K562 (cell line): ENCODE measurements at regions not wholly inside any gene's neighbourhood (a gene's known extent, or its start where the extent isn't known, plus 50 kb on each side); places are given as distances from the start of the nearest gene placed in this dataset.

Source experiments
- ATAC-seq: fragments of 200-7000 bp; cut with Tn5 transposase; 3 replicates; pipeline ENCODE4 v1.9.1; 2020; ENCODE audit warnings: moderate library complexity
- BruUV-seq: library from RNA; stranded (reverse); fragments of 400-500 nt; replicated peaks from 2 replicates; lab custom pipeline; 2021; lab: Mats Ljungman, UMichigan
- CTCF ChIA-PET: fragments of 300-600 bp; formaldehyde crosslinking; extraction: SDS; loops from one replicate; lab custom pipeline; 2021; ENCODE audit warnings: low intra/inter-chr PET ratio; lab: Yijun Ruan, JAX
- POLR2A ChIA-PET: fragments of 300-600, 350-650 bp; sonication (Branson Sonifier 250); formaldehyde crosslinking; extraction: SDS; loops from one replicate; lab custom pipeline; 2021; ENCODE audit warnings: antibody characterized with exemption, inconsistent platforms; lab: Yijun Ruan, JAX
- DNase-seq, 4 experiments: peaks; one replicate each; pipeline versions ENCODE4 v3.0.0 to v3.0.0-alpha.2; 2011 to 2018; ENCODE audit warnings: low spot score in 3 of 4, mixed read lengths in 3 of 4; ENCODE audit errors: extremely low read depth in 1 of 4
- FAIRE-seq: peaks from 2 replicates; lab custom pipeline; 2011; peaks lifted over from hg19 to GRCh38; lab: Jason Lieb, UNC
- H2AFZ ChIP-seq: 2 replicates; pipeline ENCODE4 v1.6.0; 2011; ENCODE audit warnings: low read depth, low read length, control low read depth, inconsistent platforms
- H3K27ac ChIP-seq: fragments of 200-600 bp; 3 replicates; pipeline ENCODE4 v1.8.0; 2011; ENCODE audit warnings: low read depth, mild to moderate bottlenecking, control low read depth, inconsistent platforms, low read length, moderate library complexity, mixed read lengths; ENCODE audit errors: extremely low read depth
- H3K27me3 ChIP-seq, 2 experiments: fragments of 300-600 bp in 1 of 2; 2 replicates in 1 of 2; 3 replicates in 1 of 2; pipeline versions ENCODE4 v1.6.0 to v1.8.0; 2011; ENCODE audit warnings: inconsistent platforms in 2 of 2, low read length in 2 of 2, mild to moderate bottlenecking in 1 of 2, mixed read lengths in 1 of 2, moderate library complexity in 1 of 2; ENCODE audit not compliant: control insufficient read depth in 2 of 2, insufficient read depth in 2 of 2
- H3K36me3 ChIP-seq: fragments of 300-600 bp; 3 replicates; pipeline ENCODE4 v1.8.0; 2011; ENCODE audit warnings: mild to moderate bottlenecking, low read length, inconsistent platforms; ENCODE audit not compliant: control insufficient read depth, insufficient read depth
- H3K4me1 ChIP-seq, 2 experiments: fragments of 200-600 bp in 1 of 2; replicated peaks in 1 of 2; 2 replicates in 1 of 2; 3 replicates in 1 of 2; pipeline versions ENCODE4 v1.5.1 to v1.8.0; 2011; ENCODE audit warnings: inconsistent platforms in 2 of 2, low read length in 2 of 2, mild to moderate bottlenecking in 1 of 2, mixed read lengths in 1 of 2, moderate library complexity in 1 of 2; ENCODE audit not compliant: control insufficient read depth in 2 of 2, insufficient read depth in 2 of 2
- H3K4me2 ChIP-seq: 2 replicates; pipeline ENCODE4 v1.6.1; 2011; ENCODE audit warnings: low read length, control low read depth, inconsistent platforms, mixed read lengths; ENCODE audit not compliant: insufficient read depth
- H3K4me3 ChIP-seq: fragments of 200-600 bp; sonication (generic), shearing (Covaris generic); 2 replicates; pipeline ENCODE4 v1.5.1; 2016; ENCODE audit warnings: control low read depth, inconsistent platforms
- H3K79me2 ChIP-seq: fragments of 200-600 bp; 3 replicates; pipeline ENCODE4 v1.8.0; 2011; ENCODE audit warnings: low read length, inconsistent platforms; ENCODE audit not compliant: control insufficient read depth, insufficient read depth
- H3K9ac ChIP-seq, 2 experiments: 2 replicates each; pipeline versions ENCODE4 v1.6.0 to v1.6.1; 2011; ENCODE audit warnings: low read depth in 2 of 2, low read length in 2 of 2, control low read depth in 1 of 2, inconsistent platforms in 1 of 2, mild to moderate bottlenecking in 1 of 2, mixed read lengths in 1 of 2; ENCODE audit not compliant: insufficient read depth in 1 of 2
- H3K9me1 ChIP-seq: one replicate; pipeline ENCODE4 v1.6.0; 2011; ENCODE audit warnings: inconsistent platforms, mild to moderate bottlenecking, low read length, moderate library complexity; ENCODE audit not compliant: control insufficient read depth, insufficient read depth
- H3K9me3 ChIP-seq: replicated peaks from 2 replicates; pipeline ENCODE4 v1.5.1; 2011; ENCODE audit warnings: low read depth, low read length, inconsistent platforms; ENCODE audit not compliant: control insufficient read depth, insufficient read depth
- H4K20me1 ChIP-seq: replicated peaks from 2 replicates; pipeline ENCODE4 v1.6.1; 2011; ENCODE audit warnings: low read length, inconsistent platforms, mixed read lengths; ENCODE audit not compliant: control insufficient read depth, insufficient read depth
- ARID2 ChIP-seq: fragments of 450-650 bp; IDR thresholded peaks from 2 replicates; pipeline ENCODE4 v1.6.1; 2017; ENCODE audit warnings: antibody characterized with exemption, mild to moderate bottlenecking
- BRF2 ChIP-seq: IDR thresholded peaks from 3 replicates; pipeline ENCODE4 v1.6.1; 2011; ENCODE audit warnings: borderline replicate concordance, mild to moderate bottlenecking; ENCODE audit not compliant: insufficient read length, insufficient read depth
- DIDO1 ChIP-seq: fragments of 450-650 bp; IDR thresholded peaks from 2 replicates; pipeline ENCODE4 v1.6.1; 2016; ENCODE audit warnings: low read depth, missing biosample characterization, missing genetic modification characterization
- ETV1 ChIP-seq: fragments of 450-650 bp; conservative IDR thresholded peaks from 2 replicates; pipeline ENCODE4 v1.6.1; 2016; ENCODE audit warnings: missing genetic modification characterization, control low read depth, low read depth, missing compliant biosample characterization
- EZH2 ChIP-seq: IDR thresholded peaks from 2 replicates; pipeline ENCODE4 v1.6.1; 2012; ENCODE audit warnings: low read depth, mild to moderate bottlenecking, inconsistent platforms, low read length, borderline replicate concordance
- FUS ChIP-seq: fragments of 200-400 bp; formaldehyde crosslinking; optimal IDR thresholded peaks from 2 replicates; pipeline ENCODE3; 2017; ENCODE audit warnings: low read depth, low read length
- MBD1 ChIP-seq: fragments of 250-450 bp; sonication (Bioruptor Pico); IDR thresholded peaks from 2 replicates; pipeline ENCODE4 v1.8.0; 2022; ENCODE audit warnings: inconsistent platforms
- NR4A1 ChIP-seq, 2 experiments: fragments of 250-450 bp in 1 of 2; fragments of 450-650 bp in 1 of 2; sonication (Bioruptor Pico) in 1 of 2; IDR thresholded peaks; 2 replicates each; pipeline versions ENCODE4 v1.4.0 to v1.6.1; 2016 to 2020; ENCODE audit warnings: mild to moderate bottlenecking in 2 of 2, missing compliant biosample characterization in 1 of 2, missing genetic modification characterization in 1 of 2, moderate library complexity in 1 of 2
- PCBP1 ChIP-seq: fragments of 200-400 bp; formaldehyde crosslinking; IDR thresholded peaks from 2 replicates; pipeline ENCODE4 v1.6.1; 2018; ENCODE audit warnings: mild to moderate bottlenecking, low read depth, low read length; ENCODE audit not compliant: poor library complexity, severe bottlenecking
- PKNOX1 ChIP-seq: fragments of 450-650 bp; IDR thresholded peaks from 2 replicates; pipeline ENCODE4 v1.6.1; 2016
- POLR2AphosphoS5 ChIP-seq: IDR thresholded peaks from 2 replicates; pipeline ENCODE4 v1.6.1; 2011; ENCODE audit warnings: mild to moderate bottlenecking, low read depth, low read length, moderate library complexity; ENCODE audit not compliant: control insufficient read depth, insufficient read depth
- RBM25 ChIP-seq: fragments of 200-400 bp; formaldehyde crosslinking; IDR thresholded peaks from 2 replicates; pipeline ENCODE4 v1.6.1; 2018; ENCODE audit warnings: low read length, low read depth, moderate library complexity; ENCODE audit not compliant: severe bottlenecking
- SOX6 ChIP-seq: fragments of 450-650 bp; IDR thresholded peaks from 2 replicates; pipeline ENCODE4 v1.6.1; 2014; ENCODE audit warnings: mild to moderate bottlenecking
- SP2 ChIP-seq: IDR thresholded peaks from 2 replicates; pipeline ENCODE4 v1.6.1; 2011; ENCODE audit warnings: mild to moderate bottlenecking, low read depth, low read length, moderate library complexity; ENCODE audit not compliant: poor library complexity, severe bottlenecking; ENCODE audit errors: extremely low read depth
- TCF7 ChIP-seq: sonication (generic); IDR thresholded peaks from 2 replicates; pipeline ENCODE4 v1.6.1; 2016; ENCODE audit warnings: antibody characterized with exemption, borderline replicate concordance
- THRAP3 ChIP-seq: fragments of 450-650 bp; IDR thresholded peaks from 2 replicates; pipeline ENCODE4 v1.6.1; 2016; ENCODE audit warnings: mild to moderate bottlenecking, inconsistent platforms, borderline replicate concordance
- ZNF140 ChIP-seq: fragments of 250-450 bp; sonication (Bioruptor Pico); IDR thresholded peaks from 2 replicates; pipeline ENCODE4 v1.8.0; 2021; ENCODE audit warnings: moderate library complexity, mild to moderate bottlenecking, inconsistent platforms
- whole genome bisulfite sequencing: fragments of 100-300 bp; shearing (Covaris generic); methylation state at CpG from one replicate; pipeline ENCODE4 v1.1.6; 2016; ENCODE audit warnings: low coverage, mixed read lengths; ENCODE audit not compliant: insufficient coverage; ENCODE audit errors: missing lambda C conversion rate; 5-methylcytosine and 5-hydroxymethylcytosine counted together
- in situ Hi-C: fragments of 300-500 bp; cut with MboI; formaldehyde crosslinking; loops from 4 replicates; pipeline ENCODE4 v1.15.0; 2018; ENCODE audit warnings: inconsistent platforms, mixed read lengths
- intact Hi-C: fragments of 100-400 bp; cut with micrococcal nuclease; formaldehyde crosslinking; loops from 2 replicates; pipeline ENCODE4 v1.14.2; 2022

- no peak for TF ChIP-seq PCBP1
- TF ChIP-seq SP2: no peak
- TF ChIP-seq TCF7: no peak
- TF ChIP-seq ZNF140 (CRISPR knock-in tag): no peak
- no peak for TF ChIP-seq RBM25
- no peak for TF ChIP-seq ARID2
- no peak for TF ChIP-seq FUS
- TF ChIP-seq ETV1 (tag): no peak
- TF ChIP-seq POLR2AphosphoS5: no peak
- TF ChIP-seq MBD1 (CRISPR knock-in tag): no peak
- no peak for TF ChIP-seq BRF2
- no peak for TF ChIP-seq DIDO1 (tag)
- TF ChIP-seq EZH2: no peak
- TF ChIP-seq PKNOX1: no peak
- TF ChIP-seq THRAP3: no peak
- no peak for TF ChIP-seq SOX6
- no peak for TF ChIP-seq NR4A1 (CRISPR knock-in tag; IDR thresholded peaks at IDR 0.05)
- TF ChIP-seq NR4A1 (tag; IDR thresholded peaks at IDR 0.05): no peak
- H3K9me1 ChIP-seq: no peaks in the 10 kb centered on the region
- no peak for FAIRE-seq
- H3K9ac ChIP-seq: no peak overlapping the region
- ChIA-PET POLR2A (interaction anchor here (1.1 kb wide), 1 partner anchor 84 kb away, joined by 3 read pairs; no protein-coding TSS in a partner anchor), CTCF (no interaction called here)
- BruUV-seq: no TSS peak
- 0% methylated on average over 11 of the region's 11 CpGs for WGBS
- H3K9me3 ChIP-seq: no peaks in the 10 kb centered on the region
- H3K36me3 ChIP-seq: no peaks in the 10 kb centered on the region
- no peak overlapping the region for H2AFZ ChIP-seq
- ATAC-seq: no peak
- in situ Hi-C loops: no loop called here
- no peaks in the 10 kb centered on the region for H3K4me1 ChIP-seq
- intact Hi-C loops: no loop called here
- no peaks in the 10 kb centered on the region for H3K79me2 ChIP-seq
- H3K27ac ChIP-seq: no peak overlapping the region
- no peak for DNase-seq
- 0 out of 2 replicates have a peak, but pooled peaks cover 5% of the 10 kb centered on the region for H4K20me1 ChIP-seq
- peaks cover 29 to 69% of the 10 kb centered on the region in 2 experiments for H3K27me3 ChIP-seq
- no peak overlapping the region for H3K4me3 ChIP-seq
- H3K4me2 ChIP-seq: no peak overlapping the region
These were observed 248.6 kb upstream of the SIX2 start for GRCh38 chr2:45257820-45258219.
